ENCODE measurements at regions not wholly inside any gene's neighbourhood (a gene's known extent, or its start where the extent isn't known, plus 50 kb on each side); places are given as distances from the start of the nearest gene placed in this dataset.

- H3K4me3 Mint-ChIP-seq (ENCODE audit: unreplicated experiment) = no peak overlapping the region
- H3K27ac Mint-ChIP-seq (ENCODE audit: unreplicated experiment) = no peak overlapping the region
- H3K27me3 Mint-ChIP-seq (ENCODE audit: unreplicated experiment) = peaks cover 4% of the 10 kb centered on the region
- peaks cover 3% of the 10 kb centered on the region for H3K4me1 Mint-ChIP-seq (ENCODE audit: unreplicated experiment)
- H3K36me3 Mint-ChIP-seq (ENCODE audit: low read depth, unreplicated experiment) = no peaks in the 10 kb centered on the region
- no peak for DNase-seq (ENCODE audit: low spot score)
- no peak for TF ChIP-seq CTCF (IDR thresholded peaks at IDR 0.05; ENCODE audit: unreplicated experiment)
- no peaks in the 10 kb centered on the region for H3K9me3 Mint-ChIP-seq (ENCODE audit: unreplicated experiment)
Observed at GRCh38 chr1:229098903-229099578, 171.9 kb upstream of the RAB4A start.

- peaks cover 3% of the 10 kb centered on the region for H3K27me3 Mint-ChIP-seq (ENCODE audit: unreplicated experiment)
- peaks cover 3% of the 10 kb centered on the region for H3K4me1 Mint-ChIP-seq (ENCODE audit: unreplicated experiment)
- TF ChIP-seq CTCF (IDR thresholded peaks at IDR 0.05; ENCODE audit: unreplicated experiment) = no peak
- no peak overlapping the region for H3K27ac Mint-ChIP-seq (ENCODE audit: unreplicated experiment)
- no peak for DNase-seq (ENCODE audit: low spot score)
- no peaks in the 10 kb centered on the region for H3K36me3 Mint-ChIP-seq (ENCODE audit: low read depth, unreplicated experiment)
- no peaks in the 10 kb centered on the region for H3K9me3 Mint-ChIP-seq (ENCODE audit: unreplicated experiment)
- no peak overlapping the region for H3K4me3 Mint-ChIP-seq (ENCODE audit: unreplicated experiment)
Observed at GRCh38 chr1:229101011-229101871, 169.7 kb upstream of the RAB4A start.

GRCh38 chr1:229102741-229103391, 168.0 kb upstream of the RAB4A start:
- Mint-ChIP-seq H3K4me1 (ENCODE audit: unreplicated experiment) (peaks cover 3% of the 10 kb centered on the region), H3K27me3 (ENCODE audit: unreplicated experiment) (peaks cover 3% of the 10 kb centered on the region), H3K27ac (ENCODE audit: unreplicated experiment) (no peak overlapping the region), H3K9me3 (ENCODE audit: unreplicated experiment) (no peaks in the 10 kb centered on the region), H3K36me3 (ENCODE audit: low read depth, unreplicated experiment) (no peaks in the 10 kb centered on the region), H3K4me3 (ENCODE audit: unreplicated experiment) (no peak overlapping the region)
- DNase-seq (ENCODE audit: low spot score) = no peak
- TF ChIP-seq CTCF (IDR thresholded peaks at IDR 0.05; ENCODE audit: unreplicated experiment) = no peak

GRCh38 chr1:229104654-229105053, 166.3 kb upstream of the RAB4A start:
- DNase-seq (ENCODE audit: low spot score) = no peak
- H3K27ac Mint-ChIP-seq (ENCODE audit: unreplicated experiment) = no peak overlapping the region
- no peak for TF ChIP-seq CTCF (IDR thresholded peaks at IDR 0.05; ENCODE audit: unreplicated experiment)
- no peak overlapping the region for H3K4me3 Mint-ChIP-seq (ENCODE audit: unreplicated experiment)
- no peaks in the 10 kb centered on the region for H3K4me1 Mint-ChIP-seq (ENCODE audit: unreplicated experiment)
- no peaks in the 10 kb centered on the region for H3K9me3 Mint-ChIP-seq (ENCODE audit: unreplicated experiment)
- H3K36me3 Mint-ChIP-seq (ENCODE audit: low read depth, unreplicated experiment) = no peaks in the 10 kb centered on the region
- H3K27me3 Mint-ChIP-seq (ENCODE audit: unreplicated experiment) = peaks cover 1% of the 10 kb centered on the region

All from endothelial cell (in vitro differentiated cells).